ENCODE measurements at regions not wholly inside any gene's neighbourhood (a gene's known extent, or its start where the extent isn't known, plus 50 kb on each side); places are given as distances from the start of the nearest gene placed in this dataset.

GRCh38 chr12:24408305-24408704 lies 458.8 kb upstream of the SOX5 start (continued):
- TF ChIP-seq MAX (IDR thresholded peaks at IDR 0.05) (no peak), ATF3 (IDR thresholded peaks at IDR 0.05) (no peak), EGR1 (IDR thresholded peaks at IDR 0.05; ENCODE audit: low read depth) (no peak), JUND (IDR thresholded peaks at IDR 0.05) (no peak), ELF1 (IDR thresholded peaks at IDR 0.05; ENCODE audit: borderline replicate concordance, low read depth) (no peak), REST (IDR thresholded peaks at IDR 0.05; ENCODE audit: low read depth) (no peak), YY1 (IDR thresholded peaks at IDR 0.05; ENCODE audit: extremely low read depth, insufficient replicate concordance, low read depth, low read length) (no peak)

- no peaks in the 10 kb centered on the region for H3K4me1 ChIP-seq (ENCODE audit: control insufficient read depth in 1 of 2, insufficient read depth in 2 of 2, low read length in 2 of 2)
- no peaks in the 10 kb centered on the region for H3K9me2 ChIP-seq (ENCODE audit: insufficient read depth)
- POLR2A ChIA-PET: no interaction called here
- no peaks in the 10 kb centered on the region for H4K20me1 ChIP-seq (ENCODE audit: insufficient read depth)
- H3K79me2 ChIP-seq (ENCODE audit: insufficient read depth, low read length): no peaks in the 10 kb centered on the region
- H3K9ac ChIP-seq (ENCODE audit: low read length): no peak overlapping the region
- H3K27ac ChIP-seq (ENCODE audit: low read depth, low read length): no peak overlapping the region
- H3K4me2 ChIP-seq (ENCODE audit: low read length): no peak overlapping the region
- RAD21 ChIA-PET (ENCODE audit: low non-redundant PET in 1 of 2, low total read pairs in 2 of 2, uncharacterized antibody in 2 of 2, unreplicated experiment in 2 of 2): no interaction called here
- H2AFZ ChIP-seq (ENCODE audit: low read depth, low read length, poor library complexity, severe bottlenecking): no peak overlapping the region
- ATAC-seq: no peak
- no peak overlapping the region for H3K4me3 ChIP-seq (replicated peaks in 1 of 2; ENCODE audit: low read depth in 1 of 2, low read length in 2 of 2)
- H3K9me3 ChIP-seq (ENCODE audit: control insufficient read depth in 1 of 2, insufficient read depth in 1 of 2, low read depth in 1 of 2, low read length in 2 of 2): peaks cover 6 to 20% of the 10 kb centered on the region in 2 experiments; a peak in 2 of 4 replicates
- intact Hi-C loops (cut with micrococcal nuclease): no loop called here
- TF ChIP-seq RAD21 (IDR thresholded peaks at IDR 0.05; ENCODE audit: low read depth) (no peak), FOSL1 (IDR thresholded peaks at IDR 0.05; ENCODE audit: low read depth) (no peak), SRF (IDR thresholded peaks at IDR 0.05; ENCODE audit: low read depth) (no peak), ZBTB33 (IDR thresholded peaks at IDR 0.05; ENCODE audit: extremely low read depth, insufficient replicate concordance, low read length) (no peak), EGR1 (IDR thresholded peaks at IDR 0.05; ENCODE audit: low read depth) (no peak), JUND (IDR thresholded peaks at IDR 0.05) (no peak), SP1 (IDR thresholded peaks at IDR 0.05; ENCODE audit: low read depth) (no peak), CEBPB (IDR thresholded peaks at IDR 0.05; ENCODE audit: low read depth) (no peak), ATF3 (IDR thresholded peaks at IDR 0.05) (no peak)
- no peaks in the 10 kb centered on the region for H3K36me3 ChIP-seq (ENCODE audit: control insufficient read depth in 1 of 2, insufficient read depth in 2 of 2, low read length in 2 of 2)
- no TSS peak for BruUV-seq (replicated peaks)
- H3K27me3 ChIP-seq (ENCODE audit: insufficient read depth, low read length): no peaks in the 10 kb centered on the region
- DNase-seq (ENCODE audit: low read depth, low spot score): no peak
- CTCF ChIA-PET: no interaction called here
Observed at GRCh38 chr12:24407884-24408283, 458.4 kb upstream of the SOX5 start.

All from HCT116 (cell line).